AG09309 (cell line): ENCODE measurements at regions not wholly inside any gene's neighbourhood (a gene's known extent, or its start where the extent isn't known, plus 50 kb on each side); places are given as distances from the start of the nearest gene placed in this dataset.

Experiments used
- DNase-seq: peaks from one replicate; pipeline ENCODE4 v3.0.0-alpha.2; 2010; ENCODE audit warnings: low read depth
- H3K4me3 ChIP-seq: 2 replicates; pipeline ENCODE4 v1.5.1; 2011; ENCODE audit warnings: mild to moderate bottlenecking, low read depth, low read length, moderate library complexity; ENCODE audit not compliant: control insufficient read depth
- TF ChIP-seq, protein P1 (sequence below): IDR thresholded peaks from 2 replicates; pipeline ENCODE4 v1.5.1; 2011; ENCODE audit warnings: mild to moderate bottlenecking, low read depth, low read length, inconsistent platforms; ENCODE audit not compliant: insufficient read depth, control insufficient read depth; ENCODE audit errors: missing control alignments

- TF ChIP-seq, protein P1, sequence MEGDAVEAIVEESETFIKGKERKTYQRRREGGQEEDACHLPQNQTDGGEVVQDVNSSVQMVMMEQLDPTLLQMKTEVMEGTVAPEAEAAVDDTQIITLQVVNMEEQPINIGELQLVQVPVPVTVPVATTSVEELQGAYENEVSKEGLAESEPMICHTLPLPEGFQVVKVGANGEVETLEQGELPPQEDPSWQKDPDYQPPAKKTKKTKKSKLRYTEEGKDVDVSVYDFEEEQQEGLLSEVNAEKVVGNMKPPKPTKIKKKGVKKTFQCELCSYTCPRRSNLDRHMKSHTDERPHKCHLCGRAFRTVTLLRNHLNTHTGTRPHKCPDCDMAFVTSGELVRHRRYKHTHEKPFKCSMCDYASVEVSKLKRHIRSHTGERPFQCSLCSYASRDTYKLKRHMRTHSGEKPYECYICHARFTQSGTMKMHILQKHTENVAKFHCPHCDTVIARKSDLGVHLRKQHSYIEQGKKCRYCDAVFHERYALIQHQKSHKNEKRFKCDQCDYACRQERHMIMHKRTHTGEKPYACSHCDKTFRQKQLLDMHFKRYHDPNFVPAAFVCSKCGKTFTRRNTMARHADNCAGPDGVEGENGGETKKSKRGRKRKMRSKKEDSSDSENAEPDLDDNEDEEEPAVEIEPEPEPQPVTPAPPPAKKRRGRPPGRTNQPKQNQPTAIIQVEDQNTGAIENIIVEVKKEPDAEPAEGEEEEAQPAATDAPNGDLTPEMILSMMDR = no peak
- H3K4me3 ChIP-seq = no peak overlapping the region
- no peak for DNase-seq
Measured at GRCh38 chr4:43822621-43823020, 626.0 kb downstream of the KCTD8 start.

GRCh38 chr4:43835869-43836268, 612.7 kb downstream of the KCTD8 start:
- H3K4me3 ChIP-seq = no peak overlapping the region
- TF ChIP-seq, protein P1 = no peak
- no peak for DNase-seq

DNA sequence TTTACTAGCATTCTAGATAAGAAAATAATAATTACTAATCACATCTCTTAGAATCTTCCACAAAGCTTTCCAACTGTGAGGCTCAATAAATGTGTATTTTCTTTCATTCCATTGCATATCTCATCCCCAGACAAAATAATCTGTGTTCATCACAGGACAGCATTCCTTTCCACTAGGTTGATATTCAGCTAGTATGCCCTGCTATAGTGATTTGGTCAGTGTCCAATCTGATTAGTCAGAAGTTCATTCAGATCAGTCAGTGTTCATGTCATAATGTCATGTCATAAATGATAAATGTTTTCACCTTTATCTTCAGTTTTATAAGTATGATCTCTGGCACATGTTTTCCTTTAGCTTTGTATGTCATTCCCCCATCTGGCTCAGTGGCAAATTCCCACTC, 611.4 kb downstream of the KCTD8 start:
- H3K4me3 ChIP-seq = no peak overlapping the region
- no peak for DNase-seq
- TF ChIP-seq, protein P1 = no peak

GRCh38 chr4:43837604-43838003, 611.0 kb downstream of the KCTD8 start:
- DNase-seq = no peak
- TF ChIP-seq, protein P1 = no peak
- H3K4me3 ChIP-seq = no peak overlapping the region

- DNase-seq = no peak
- TF ChIP-seq, protein P1 = no peak
- no peak overlapping the region for H3K4me3 ChIP-seq
Measured at GRCh38 chr4:43842594-43842993, 606.0 kb downstream of the KCTD8 start.

DNA sequence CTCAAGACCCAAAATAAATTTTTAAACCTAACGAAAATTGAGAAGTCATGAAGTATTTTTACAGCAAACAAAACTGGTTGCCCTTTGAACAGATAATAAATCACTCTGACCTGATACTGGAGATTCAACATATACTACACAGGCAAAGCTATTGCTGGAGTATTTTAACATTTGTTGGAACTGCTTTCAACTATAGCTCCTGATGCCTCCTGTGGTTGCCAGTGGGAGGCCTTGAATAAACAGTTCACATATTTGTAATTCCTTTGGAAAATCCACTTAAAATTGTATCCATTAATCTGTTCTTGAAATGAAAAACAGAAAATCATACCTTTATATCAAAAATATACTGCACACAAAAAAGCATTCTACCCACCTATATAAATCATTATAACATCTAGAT, 605.1 kb downstream of the KCTD8 start:
- no peak for DNase-seq
- H3K4me3 ChIP-seq = no peak overlapping the region
- TF ChIP-seq, protein P1 = no peak

DNA sequence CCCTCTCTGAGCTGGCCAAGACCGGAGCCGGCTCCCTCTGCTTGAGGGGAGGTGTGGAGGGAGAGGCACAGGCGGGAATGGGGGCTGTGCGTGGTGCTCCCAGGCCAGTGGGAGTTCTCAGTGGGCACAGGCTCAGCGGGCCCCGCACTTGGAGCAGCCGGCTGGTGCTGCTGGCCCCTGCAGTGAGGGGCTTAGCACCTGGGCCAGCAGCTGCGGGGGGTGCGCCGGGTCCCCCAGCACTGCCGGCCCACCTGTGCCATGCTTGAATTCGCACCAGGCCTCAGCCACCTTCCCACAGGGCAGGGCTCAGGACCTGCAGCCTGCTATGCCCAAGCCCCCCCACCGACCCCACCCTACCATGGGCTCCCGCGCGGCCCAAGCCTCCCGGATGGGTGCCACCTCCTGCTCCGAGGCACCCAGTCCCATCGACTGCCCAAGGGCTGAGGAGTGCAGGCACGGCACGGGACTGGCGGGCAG, 602.5 kb downstream of the KCTD8 start:
- no peak overlapping the region for H3K4me3 ChIP-seq
- no peak for DNase-seq
- TF ChIP-seq, protein P1 = no peak
